HepG2 (cell line): ENCODE measurements at regions not wholly inside any gene's neighbourhood (a gene's known extent, or its start where the extent isn't known, plus 50 kb on each side); places are given as distances from the start of the nearest gene placed in this dataset.
A peak's percentile ranks its signal among the peaks of the same experiment; 100 is the strongest.

Experiments used
- AGO1 ChIP-seq: fragments of 200-400 bp; formaldehyde crosslinking; IDR thresholded peaks from 2 replicates; pipeline ENCODE4 v1.6.1; 2017; ENCODE audit warnings: mild to moderate bottlenecking, low read depth, low read length, moderate library complexity; ENCODE audit not compliant: poor library complexity, severe bottlenecking
- CBX5 ChIP-seq: sonication (generic); formaldehyde crosslinking; IDR thresholded peaks from 2 replicates; pipeline ENCODE4 v1.4.0; 2020; ENCODE audit warnings: missing genetic modification reagents, borderline replicate concordance
- EP300 ChIP-seq, 3 experiments: sonication (generic) in 1 of 3; formaldehyde crosslinking in 1 of 3; IDR thresholded peaks; 2 replicates each; pipeline versions ENCODE4 v1.5.1 to v1.6.1; 2011 to 2020; ENCODE audit warnings: low read depth in 2 of 3, low read length in 2 of 3, borderline replicate concordance in 1 of 3, improper control_type of control experiment in 1 of 3, mild to moderate bottlenecking in 1 of 3, missing genetic modification reagents in 1 of 3, moderate library complexity in 1 of 3
- ERF ChIP-seq: IDR thresholded peaks from 2 replicates; pipeline ENCODE4 v1.6.1; 2018; ENCODE audit warnings: missing biosample characterization, missing genetic modification reagents
- HNRNPH1 ChIP-seq: fragments of 200-400 bp; formaldehyde crosslinking; optimal IDR thresholded peaks from 2 replicates; pipeline ENCODE3; 2017; ENCODE audit warnings: mild to moderate bottlenecking, low read depth, low read length
- KDM5A ChIP-seq: fragments of 200-600 bp; sonication (generic); IDR thresholded peaks from 2 replicates; pipeline ENCODE4 v1.7.0; 2018; ENCODE audit warnings: antibody characterized with exemption, mild to moderate bottlenecking, low read length, borderline replicate concordance
- NAIF1 ChIP-seq: sonication (generic); formaldehyde crosslinking; IDR thresholded peaks from 2 replicates; pipeline ENCODE4 v1.5.0; 2020; ENCODE audit warnings: mild to moderate bottlenecking, missing genetic modification reagents, borderline replicate concordance
- NR2C2 ChIP-seq: sonication (generic); formaldehyde crosslinking; IDR thresholded peaks from 2 replicates; pipeline ENCODE4 v1.4.0; 2020; ENCODE audit warnings: missing genetic modification reagents, mild to moderate bottlenecking, moderate library complexity, borderline replicate concordance
- SMARCE1 ChIP-seq: fragments of 450-650 bp; IDR thresholded peaks from 2 replicates; pipeline ENCODE4 v1.6.1; 2017; ENCODE audit warnings: borderline replicate concordance
- ZBTB38 ChIP-seq: sonication (generic); formaldehyde crosslinking; IDR thresholded peaks from 2 replicates; pipeline ENCODE4 v1.5.1; 2020; ENCODE audit warnings: mild to moderate bottlenecking, missing genetic modification reagents
- ZBTB7A ChIP-seq: sonication (generic); formaldehyde crosslinking; IDR thresholded peaks from 2 replicates; pipeline ENCODE4 v1.8.0; 2022; ENCODE audit warnings: mild to moderate bottlenecking, missing genetic modification reagents
- ZNF160 ChIP-seq: sonication (generic); formaldehyde crosslinking; IDR thresholded peaks from 2 replicates; pipeline ENCODE4 v1.8.0; 2022; ENCODE audit warnings: mild to moderate bottlenecking, inconsistent platforms, missing genetic modification reagents
- ZNF30 ChIP-seq: sonication (generic); formaldehyde crosslinking; IDR thresholded peaks from 2 replicates; pipeline ENCODE4 v1.5.0; 2020; ENCODE audit warnings: mild to moderate bottlenecking, missing genetic modification reagents
- ZNF513 ChIP-seq: sonication (generic); formaldehyde crosslinking; conservative IDR thresholded peaks from 2 replicates; pipeline ENCODE4 v1.5.0; 2020; ENCODE audit warnings: missing genetic modification reagents
- ZNF609 ChIP-seq: sonication (generic); formaldehyde crosslinking; IDR thresholded peaks from 2 replicates; pipeline ENCODE4 v1.4.0; 2020; ENCODE audit warnings: mild to moderate bottlenecking, missing genetic modification reagents, borderline replicate concordance
- ZNF850 ChIP-seq: sonication (generic); formaldehyde crosslinking; conservative IDR thresholded peaks from 2 replicates; pipeline ENCODE4 v1.9.0; 2021; ENCODE audit warnings: mild to moderate bottlenecking, missing genetic modification reagents
- TF ChIP-seq, protein P1 (sequence below): sonication (generic); formaldehyde crosslinking; IDR thresholded peaks from 2 replicates; pipeline ENCODE4 v1.4.0; 2020; ENCODE audit warnings: missing genetic modification reagents
- TF ChIP-seq, protein P2 (sequence below): sonication (generic); formaldehyde crosslinking; IDR thresholded peaks from 2 replicates; pipeline ENCODE4 v1.4.0; 2020; ENCODE audit warnings: missing genetic modification reagents
- TF ChIP-seq, protein P3 (sequence below): sonication (generic); formaldehyde crosslinking; conservative IDR thresholded peaks from 2 replicates; pipeline ENCODE4 v1.8.0; 2022; ENCODE audit warnings: low read depth, missing genetic modification reagents

DNA sequence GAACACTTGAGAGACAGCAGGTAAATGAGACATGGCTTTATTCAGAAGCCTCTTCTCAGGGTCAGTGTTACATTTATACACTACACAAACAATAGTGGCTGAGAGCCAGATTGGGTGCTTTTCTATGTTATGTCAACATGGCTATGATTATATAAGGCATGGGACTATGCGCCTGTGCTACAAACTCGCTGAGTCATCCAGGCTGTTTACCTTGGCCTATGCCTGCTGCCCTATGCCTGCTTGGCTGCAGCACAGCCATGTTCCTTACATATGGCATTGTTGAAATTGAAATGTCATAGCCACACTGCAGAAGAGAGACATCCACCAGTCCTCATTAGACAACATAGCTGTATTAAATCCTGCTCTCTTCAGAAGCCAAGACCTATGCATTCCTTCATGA is 236.3 kb upstream of the NWD2 start (continued):
- TF ChIP-seq, protein P1, sequence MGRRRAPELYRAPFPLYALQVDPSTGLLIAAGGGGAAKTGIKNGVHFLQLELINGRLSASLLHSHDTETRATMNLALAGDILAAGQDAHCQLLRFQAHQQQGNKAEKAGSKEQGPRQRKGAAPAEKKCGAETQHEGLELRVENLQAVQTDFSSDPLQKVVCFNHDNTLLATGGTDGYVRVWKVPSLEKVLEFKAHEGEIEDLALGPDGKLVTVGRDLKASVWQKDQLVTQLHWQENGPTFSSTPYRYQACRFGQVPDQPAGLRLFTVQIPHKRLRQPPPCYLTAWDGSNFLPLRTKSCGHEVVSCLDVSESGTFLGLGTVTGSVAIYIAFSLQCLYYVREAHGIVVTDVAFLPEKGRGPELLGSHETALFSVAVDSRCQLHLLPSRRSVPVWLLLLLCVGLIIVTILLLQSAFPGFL = no peak
- TF ChIP-seq CBX5 (CRISPR knock-in tag) = peak; percentile 98
- TF ChIP-seq, protein P2, sequence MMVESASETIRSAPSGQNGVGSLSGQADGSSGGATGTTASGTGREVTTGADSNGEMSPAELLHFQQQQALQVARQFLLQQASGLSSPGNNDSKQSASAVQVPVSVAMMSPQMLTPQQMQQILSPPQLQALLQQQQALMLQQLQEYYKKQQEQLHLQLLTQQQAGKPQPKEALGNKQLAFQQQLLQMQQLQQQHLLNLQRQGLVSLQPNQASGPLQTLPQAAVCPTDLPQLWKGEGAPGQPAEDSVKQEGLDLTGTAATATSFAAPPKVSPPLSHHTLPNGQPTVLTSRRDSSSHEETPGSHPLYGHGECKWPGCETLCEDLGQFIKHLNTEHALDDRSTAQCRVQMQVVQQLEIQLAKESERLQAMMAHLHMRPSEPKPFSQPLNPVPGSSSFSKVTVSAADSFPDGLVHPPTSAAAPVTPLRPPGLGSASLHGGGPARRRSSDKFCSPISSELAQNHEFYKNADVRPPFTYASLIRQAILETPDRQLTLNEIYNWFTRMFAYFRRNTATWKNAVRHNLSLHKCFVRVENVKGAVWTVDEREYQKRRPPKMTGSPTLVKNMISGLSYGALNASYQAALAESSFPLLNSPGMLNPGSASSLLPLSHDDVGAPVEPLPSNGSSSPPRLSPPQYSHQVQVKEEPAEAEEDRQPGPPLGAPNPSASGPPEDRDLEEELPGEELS (CRISPR knock-in tag) = peak; percentile 88
- TF ChIP-seq ZNF30 (CRISPR knock-in tag) = no peak
- peak; percentile 63; the same call in 1 of the 2 replicates for TF ChIP-seq ERF (CRISPR knock-in tag)
- no peak for TF ChIP-seq ZBTB7A (CRISPR knock-in tag)
- TF ChIP-seq, protein P3, sequence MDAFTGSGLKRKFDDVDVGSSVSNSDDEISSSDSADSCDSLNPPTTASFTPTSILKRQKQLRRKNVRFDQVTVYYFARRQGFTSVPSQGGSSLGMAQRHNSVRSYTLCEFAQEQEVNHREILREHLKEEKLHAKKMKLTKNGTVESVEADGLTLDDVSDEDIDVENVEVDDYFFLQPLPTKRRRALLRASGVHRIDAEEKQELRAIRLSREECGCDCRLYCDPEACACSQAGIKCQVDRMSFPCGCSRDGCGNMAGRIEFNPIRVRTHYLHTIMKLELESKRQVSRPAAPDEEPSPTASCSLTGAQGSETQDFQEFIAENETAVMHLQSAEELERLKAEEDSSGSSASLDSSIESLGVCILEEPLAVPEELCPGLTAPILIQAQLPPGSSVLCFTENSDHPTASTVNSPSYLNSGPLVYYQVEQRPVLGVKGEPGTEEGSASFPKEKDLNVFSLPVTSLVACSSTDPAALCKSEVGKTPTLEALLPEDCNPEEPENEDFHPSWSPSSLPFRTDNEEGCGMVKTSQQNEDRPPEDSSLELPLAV = no peak
- peak; percentile 64; the same call in 1 of the 2 replicates for TF ChIP-seq ZNF609 (CRISPR knock-in tag)
- TF ChIP-seq ZNF850 (CRISPR knock-in tag) = no peak
- TF ChIP-seq KDM5A = no peak
- peak; percentile 67 to 86; a peak in 3 of 4 replicates for TF ChIP-seq EP300 (IDR thresholded peaks at IDR 0.05; ENCODE audit: low read depth in 2 of 2, low read length in 2 of 2)
- peak; percentile 90 for TF ChIP-seq EP300 (CRISPR knock-in tag; IDR thresholded peaks at IDR 0.05; ENCODE audit: borderline replicate concordance)
- no peak for TF ChIP-seq NAIF1 (CRISPR knock-in tag)
- TF ChIP-seq ZBTB38 (CRISPR knock-in tag) = no peak
- TF ChIP-seq SMARCE1 = no peak
- TF ChIP-seq AGO1 = no peak
- no peak for TF ChIP-seq ZNF513 (CRISPR knock-in tag)
- peak; percentile 82 for TF ChIP-seq ZNF160 (CRISPR knock-in tag)
- TF ChIP-seq NR2C2 (CRISPR knock-in tag) = peak; percentile 48; the same call in 1 of the 2 replicates
- no peak for TF ChIP-seq HNRNPH1
